RWPE2 (cell line): ENCODE measurements at regions not wholly inside any gene's neighbourhood (a gene's known extent, or its start where the extent isn't known, plus 50 kb on each side); places are given as distances from the start of the nearest gene placed in this dataset.

Source experiments
- ATAC-seq: fragments of 200-7000 bp; cut with Tn5 transposase; 3 replicates; pipeline ENCODE4 v1.9.1; 2021; ENCODE audit warnings: low read depth
- DNase-seq: peaks from one replicate; pipeline ENCODE4 v3.0.0-alpha.2; 2020; ENCODE audit warnings: low spot score
- H3K27ac ChIP-seq: fragments of 450-650 bp; 2 replicates; pipeline ENCODE4 v1.5.1; 2017; ENCODE audit warnings: mild to moderate bottlenecking; ENCODE audit not compliant: poor library complexity, severe bottlenecking
- H3K27me3 ChIP-seq: fragments of 250-450 bp; sonication (Bioruptor Pico); 2 replicates; pipeline ENCODE4 v1.5.1; 2021; ENCODE audit warnings: mild to moderate bottlenecking, moderate library complexity; ENCODE audit not compliant: insufficient read depth, poor library complexity, severe bottlenecking
- H3K36me3 ChIP-seq: fragments of 250-450 bp; sonication (Bioruptor Pico); 2 replicates; pipeline ENCODE4 v1.5.1; 2020; ENCODE audit warnings: low read depth, mild to moderate bottlenecking, moderate library complexity
- H3K4me1 ChIP-seq: fragments of 250-450 bp; sonication (Bioruptor Pico); 2 replicates; pipeline ENCODE4 v1.5.1; 2021; ENCODE audit warnings: mild to moderate bottlenecking, moderate library complexity; ENCODE audit not compliant: insufficient read depth, poor library complexity, severe bottlenecking
- H3K4me3 ChIP-seq: fragments of 250-450 bp; sonication (Bioruptor Pico); 2 replicates; pipeline ENCODE4 v1.5.1; 2021; ENCODE audit warnings: mild to moderate bottlenecking, moderate library complexity; ENCODE audit not compliant: severe bottlenecking
- H3K9me3 ChIP-seq: fragments of 250-450 bp; sonication (Bioruptor Pico); 2 replicates; pipeline ENCODE4 v1.5.1; 2021; ENCODE audit warnings: mild to moderate bottlenecking, moderate library complexity; ENCODE audit not compliant: severe bottlenecking
- CTCF ChIP-seq: fragments of 450-650 bp; IDR thresholded peaks from one replicate; pipeline ENCODE4 v1.5.1; 2017; ENCODE audit warnings: mild to moderate bottlenecking, moderate library complexity; ENCODE audit not compliant: poor library complexity, severe bottlenecking

- Histone ChIP-seq H3K9me3 (no peaks in the 10 kb centered on the region), H3K4me3 (no peak overlapping the region), H3K4me1 (no peaks in the 10 kb centered on the region), H3K36me3 (no peaks in the 10 kb centered on the region), H3K27me3 (no peaks in the 10 kb centered on the region), H3K27ac (no peak overlapping the region)
- DNase-seq (no peak), ATAC-seq (no peak)
- no peak for TF ChIP-seq CTCF
Observed at GRCh38 chr7:132653366-132653930, 77.2 kb upstream of the PLXNA4 start.

DNA sequence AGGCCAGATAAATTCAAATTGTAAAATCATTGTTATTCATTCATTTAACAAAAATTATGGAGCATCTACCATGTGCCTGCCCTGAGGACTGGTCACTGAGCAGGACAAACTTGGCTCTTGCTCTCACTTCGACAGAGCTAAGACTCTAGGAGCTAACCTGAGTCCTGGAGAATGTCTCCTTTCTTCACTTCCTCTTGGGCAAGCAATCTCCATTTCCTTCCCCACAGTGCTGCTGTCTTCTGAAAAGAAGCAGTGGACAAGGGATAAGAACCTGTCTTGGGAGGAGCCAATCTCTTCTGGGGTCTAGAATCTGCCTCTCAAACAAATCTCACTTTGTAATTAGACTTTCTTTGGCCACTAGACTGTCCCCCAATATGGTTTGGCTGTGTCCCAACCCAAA lies 76.2 kb upstream of the PLXNA4 start:
- ATAC-seq: no peak
- H3K9me3 ChIP-seq: no peaks in the 10 kb centered on the region
- H3K4me1 ChIP-seq: no peaks in the 10 kb centered on the region
- no peak overlapping the region for H3K4me3 ChIP-seq
- no peak overlapping the region for H3K27ac ChIP-seq
- DNase-seq: no peak
- no peak for TF ChIP-seq CTCF
- H3K36me3 ChIP-seq: no peaks in the 10 kb centered on the region
- H3K27me3 ChIP-seq: no peaks in the 10 kb centered on the region

DNA sequence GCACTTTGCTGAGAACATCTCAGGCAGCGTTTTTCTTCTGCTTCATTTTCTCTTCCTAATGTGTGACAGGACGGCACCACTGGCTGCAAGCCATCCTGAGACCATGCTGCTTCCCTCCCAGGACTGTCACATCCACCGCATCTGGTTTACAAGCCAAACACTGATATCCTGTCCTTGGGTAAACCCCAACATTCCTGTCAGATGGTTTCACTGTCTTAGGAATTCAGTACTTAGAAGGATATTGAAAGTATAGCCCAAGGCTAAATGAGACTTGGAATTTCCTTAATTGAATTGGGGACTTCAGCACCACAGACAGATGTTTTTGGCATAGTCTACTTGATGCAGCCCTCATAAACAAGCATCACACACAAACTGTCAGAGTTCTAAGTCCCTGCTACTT lies 74.2 kb upstream of the PLXNA4 start:
- Histone ChIP-seq H3K4me1 (no peaks in the 10 kb centered on the region), H3K27me3 (no peaks in the 10 kb centered on the region), H3K4me3 (no peak overlapping the region), H3K9me3 (no peaks in the 10 kb centered on the region), H3K36me3 (no peaks in the 10 kb centered on the region), H3K27ac (no peak overlapping the region)
- no peak for TF ChIP-seq CTCF
- DNase-seq: no peak
- peak; percentile 94 for ATAC-seq

GRCh38 chr7:132647311-132647710 lies 71.0 kb upstream of the PLXNA4 start:
- no peak for ATAC-seq
- no peak overlapping the region for H3K4me3 ChIP-seq
- H3K27ac ChIP-seq: no peak overlapping the region
- H3K36me3 ChIP-seq: no peaks in the 10 kb centered on the region
- no peaks in the 10 kb centered on the region for H3K9me3 ChIP-seq
- TF ChIP-seq CTCF: no peak
- H3K27me3 ChIP-seq: no peaks in the 10 kb centered on the region
- H3K4me1 ChIP-seq: no peaks in the 10 kb centered on the region
- DNase-seq: no peak

- no peak overlapping the region for H3K4me3 ChIP-seq
- DNase-seq (no peak), ATAC-seq (no peak)
- no peak overlapping the region for H3K27ac ChIP-seq
- no peaks in the 10 kb centered on the region for H3K27me3 ChIP-seq
- no peaks in the 10 kb centered on the region for H3K9me3 ChIP-seq
- H3K4me1 ChIP-seq: no peaks in the 10 kb centered on the region
- H3K36me3 ChIP-seq: no peaks in the 10 kb centered on the region
- no peak for TF ChIP-seq CTCF
Observed at GRCh38 chr7:132646052-132646451, 69.8 kb upstream of the PLXNA4 start.
